Stimulated activated CD8-positive, alpha-beta memory T cell treated with anti-CD3 and anti-CD28 coated beads, Interleukin-4, amount 100 ng/mL, for 24 hours (primary cell): ENCODE measurements at regions not wholly inside any gene's neighbourhood (a gene's known extent, or its start where the extent isn't known, plus 50 kb on each side); places are given as distances from the start of the nearest gene placed in this dataset.
"Not testable (repeated sequence)": the region's sequence is repeated elsewhere in the genome, so short reads cannot be mapped to it uniquely, and the experiment has no call there.

Source experiments
- DNase-seq: peaks from one replicate; pipeline ENCODE4 v3.0.0-alpha.2; 2020; ENCODE audit warnings: low read depth

- no peak for DNase-seq
These were observed 446.6 kb upstream of the HNRNPA3 start for GRCh38 chr2:176766005-176766404.

- no peak for DNase-seq
These were observed 444.4 kb upstream of the HNRNPA3 start for GRCh38 chr2:176768185-176768584.

- DNase-seq = no peak
These were observed 443.6 kb upstream of the HNRNPA3 start for GRCh38 chr2:176769021-176769420.

DNA sequence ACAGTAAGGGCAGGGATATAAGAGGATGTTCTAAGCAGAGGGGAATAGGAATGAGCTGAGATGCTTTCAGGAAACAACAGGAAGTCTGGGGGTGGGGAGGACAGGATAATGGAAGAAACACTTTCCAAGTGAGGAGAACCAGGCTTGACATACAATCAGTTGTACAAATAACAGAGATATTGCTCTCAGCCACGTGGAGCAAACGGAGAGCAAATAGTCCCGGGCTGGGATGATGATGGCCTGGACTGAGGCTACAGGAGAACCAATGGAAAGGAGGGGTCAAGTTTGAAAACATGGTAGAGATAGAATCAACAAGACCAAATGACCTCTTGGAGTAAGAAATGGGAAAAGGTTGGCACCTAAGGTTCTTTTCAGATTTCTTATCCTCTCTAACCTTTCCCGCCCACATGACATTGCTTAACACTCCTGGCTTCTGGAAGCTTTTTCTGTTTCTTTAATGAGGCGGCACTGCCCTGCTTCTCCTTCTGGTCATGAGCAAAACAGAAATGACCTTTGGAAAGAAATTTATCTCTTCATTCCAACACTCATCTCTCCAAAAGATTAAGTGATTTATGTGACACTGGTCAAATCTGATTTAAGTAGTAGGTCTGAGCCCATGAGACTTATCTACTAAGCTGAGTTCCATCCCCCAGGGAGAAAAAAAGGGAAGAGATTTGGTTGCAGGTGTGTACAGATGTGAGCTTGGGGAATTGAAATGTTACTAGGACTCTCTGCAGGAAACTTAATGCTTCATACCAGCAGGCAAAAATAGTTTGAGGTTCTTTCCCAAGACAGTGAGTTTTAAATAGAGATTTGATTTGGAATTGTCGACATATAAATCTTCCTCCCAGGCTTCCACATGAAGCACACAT, 442.9 kb upstream of the HNRNPA3 start:
- no peak for DNase-seq

GRCh38 chr2:176772816-176773215, 439.8 kb upstream of the HNRNPA3 start:
- no peak for DNase-seq

- DNase-seq = no peak
These were observed 437.7 kb upstream of the HNRNPA3 start for GRCh38 chr2:176774766-176775451.

DNA sequence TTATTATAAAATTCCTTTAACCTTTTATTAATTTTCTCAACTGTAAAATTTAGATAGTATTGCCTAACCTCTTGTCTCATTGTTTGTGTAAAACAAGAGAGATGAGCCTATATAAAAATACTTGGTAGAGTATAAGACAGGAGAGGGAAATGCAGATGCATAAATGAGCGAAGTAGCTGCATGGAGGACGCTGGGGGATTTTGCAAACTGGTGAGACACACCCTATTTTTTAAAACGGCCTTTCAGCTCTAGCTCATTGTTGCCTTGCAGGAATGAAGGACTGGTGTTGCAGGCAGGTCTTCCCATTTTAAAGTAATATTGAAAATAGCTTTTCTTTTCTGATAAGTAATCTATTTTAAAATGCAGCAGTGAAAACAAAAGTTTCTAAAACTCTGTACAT, 435.3 kb upstream of the HNRNPA3 start:
- DNase-seq = no peak

- no peak for DNase-seq
These were observed 432.7 kb upstream of the HNRNPA3 start for GRCh38 chr2:176779917-176780316.

GRCh38 chr2:176780348-176780747, 432.2 kb upstream of the HNRNPA3 start:
- DNase-seq = no peak

DNA sequence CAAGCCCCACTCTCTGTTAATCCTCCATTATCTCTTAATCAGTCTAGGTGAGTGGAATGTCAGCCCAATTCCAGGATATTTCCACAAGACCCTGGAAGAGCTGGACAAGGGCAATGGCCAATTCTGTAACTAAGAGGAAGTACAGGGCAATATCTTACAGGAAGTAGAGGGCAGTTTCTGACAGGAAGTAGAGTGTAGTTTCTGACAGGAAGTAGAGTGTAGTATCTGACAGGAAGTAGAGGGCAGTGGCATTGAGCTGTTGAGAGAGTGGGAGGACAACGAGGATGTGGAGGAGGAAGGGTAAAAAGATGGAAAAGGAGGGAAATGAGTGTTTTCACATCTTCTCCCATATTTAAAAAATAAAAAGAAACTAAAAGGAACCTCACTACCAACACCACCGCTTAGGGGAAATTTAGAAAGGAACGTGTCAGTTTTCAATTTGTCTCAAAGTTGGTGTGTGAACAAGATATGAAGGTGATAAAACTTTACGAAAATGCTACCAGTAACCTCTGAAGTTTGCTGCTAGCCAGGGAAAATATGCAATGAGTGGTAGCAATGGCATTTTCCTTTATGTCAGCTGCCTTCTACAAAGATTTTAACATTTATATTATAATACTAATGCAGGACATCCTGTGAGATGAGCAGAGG, 430.9 kb upstream of the HNRNPA3 start:
- DNase-seq = no peak

DNA sequence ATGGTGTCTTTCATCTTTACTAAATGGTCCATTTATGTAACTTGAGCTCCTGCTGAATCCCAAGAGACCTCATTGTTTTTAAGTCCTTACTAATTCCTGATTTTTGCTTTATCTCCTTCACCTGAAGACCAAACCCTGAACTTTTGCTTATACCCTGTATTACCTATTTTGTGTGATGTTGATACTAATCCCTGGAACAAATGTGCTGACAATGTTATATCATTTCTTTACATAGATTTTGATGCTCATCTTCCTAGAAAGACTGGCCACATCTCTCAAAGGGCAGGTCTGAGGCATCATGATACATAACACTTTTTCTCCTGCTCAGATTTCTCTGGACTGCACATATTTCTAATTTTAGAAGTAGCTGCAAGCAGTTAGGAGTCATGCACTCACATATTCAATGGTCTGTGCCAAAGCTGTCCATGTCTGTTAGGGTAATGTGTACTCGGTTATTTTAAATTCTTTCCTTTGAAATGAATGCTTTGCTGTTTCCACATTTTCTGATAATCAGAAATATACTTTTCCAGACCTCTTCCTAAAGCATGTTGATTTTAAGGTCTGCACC, 427.9 kb upstream of the HNRNPA3 start:
- DNase-seq = no peak

DNA sequence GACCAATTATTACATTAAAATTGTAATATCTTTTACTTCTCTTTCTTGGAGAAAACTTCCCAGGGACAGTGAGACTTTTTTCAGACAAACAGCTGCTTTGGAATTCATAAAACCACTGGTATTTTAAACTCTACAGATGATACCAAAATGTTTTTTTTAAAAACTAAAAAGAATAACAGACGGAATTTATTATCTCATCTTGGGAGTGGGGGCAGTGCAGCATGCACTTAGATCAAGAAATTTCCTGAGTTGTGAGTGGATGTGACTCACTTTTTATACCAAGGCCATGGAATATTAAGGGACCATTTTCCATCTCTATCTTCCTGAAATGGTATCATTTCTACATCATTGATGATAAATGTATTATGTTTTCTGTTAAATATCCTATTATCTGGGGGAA, 422.8 kb upstream of the HNRNPA3 start:
- no peak for DNase-seq

DNA sequence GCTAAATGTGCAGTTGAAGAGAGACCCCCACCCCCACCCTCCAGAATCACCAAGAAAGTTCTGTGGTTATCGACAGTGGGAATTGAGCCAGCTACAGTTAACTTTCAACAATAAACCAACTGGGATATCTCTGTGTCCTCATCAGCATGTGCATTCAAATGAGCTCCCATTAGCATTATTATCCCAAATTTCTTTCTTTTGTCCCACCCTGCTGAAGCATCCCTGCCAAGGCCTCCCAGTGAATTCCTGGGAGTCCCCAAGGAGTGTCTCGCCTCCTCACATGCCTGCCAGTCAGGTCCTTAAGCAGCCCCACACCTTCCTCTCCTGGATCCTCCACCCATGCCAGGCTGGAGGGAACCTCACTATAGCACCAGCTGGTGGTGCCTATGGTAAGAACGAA, 422.1 kb upstream of the HNRNPA3 start:
- no peak for DNase-seq

- DNase-seq = no peak
These were observed 418.8 kb upstream of the HNRNPA3 start for GRCh38 chr2:176793792-176794191.

- no peak for DNase-seq
These were observed 418.2 kb upstream of the HNRNPA3 start for GRCh38 chr2:176794392-176794791.

DNA sequence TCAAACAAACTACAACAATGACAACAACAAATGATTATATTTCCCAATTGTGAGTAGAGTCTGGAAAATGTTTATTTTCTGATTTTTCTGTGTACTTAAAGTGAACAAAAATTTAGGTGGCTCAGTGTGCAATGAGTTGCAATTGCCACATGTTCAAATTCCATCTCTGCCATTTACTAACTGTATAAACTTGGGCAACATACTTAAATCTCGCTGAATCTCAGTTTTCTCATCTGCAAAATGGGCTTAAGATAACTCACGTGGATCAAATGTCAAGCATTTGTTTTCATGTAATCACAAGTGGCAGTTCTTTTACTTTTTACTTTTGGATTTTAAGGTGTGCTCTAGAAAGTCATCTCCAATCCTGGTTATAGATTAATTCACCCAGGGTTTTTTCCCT, 416.8 kb upstream of the HNRNPA3 start:
- DNase-seq = no peak

DNA sequence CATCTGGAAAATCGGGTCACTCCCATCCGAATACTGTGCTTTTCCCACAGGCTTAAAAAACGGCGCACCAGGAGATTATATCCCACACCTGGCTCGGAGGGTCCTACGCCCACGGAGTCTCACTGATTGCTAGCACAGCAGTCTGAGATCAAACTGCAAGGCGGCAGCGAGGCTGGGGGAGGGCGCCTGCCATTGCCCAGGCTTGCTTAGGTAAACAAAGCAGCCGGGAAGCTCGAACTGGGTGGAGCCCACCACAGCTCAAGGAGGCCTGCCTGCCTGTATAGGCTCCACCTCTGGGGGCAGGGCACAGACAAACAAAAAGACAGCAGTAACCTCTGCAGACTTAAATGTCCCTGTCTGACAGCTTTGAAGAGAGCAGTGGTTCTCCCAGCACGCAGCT, 415.9 kb upstream of the HNRNPA3 start:
- not testable (repeated sequence) for DNase-seq

DNA sequence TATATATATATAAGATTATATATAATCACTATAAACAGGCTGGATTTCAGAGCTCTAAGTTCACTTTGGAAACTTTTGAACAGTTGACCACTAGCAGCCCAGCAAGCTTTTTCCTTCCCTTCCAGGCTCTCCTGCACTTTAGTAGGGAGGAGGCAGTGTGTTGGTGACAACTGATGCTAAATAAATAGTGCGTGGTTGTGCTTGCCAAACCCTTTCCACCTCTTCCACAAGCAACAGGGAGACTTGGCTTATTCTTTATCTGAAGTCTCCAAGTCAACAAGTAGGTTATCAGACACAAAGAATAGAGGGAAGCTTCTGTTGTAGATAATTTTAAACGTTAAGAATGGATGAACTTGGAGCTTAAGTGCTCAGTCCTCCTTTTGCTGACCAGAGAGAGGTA, 408.2 kb upstream of the HNRNPA3 start:
- no peak for DNase-seq

DNA sequence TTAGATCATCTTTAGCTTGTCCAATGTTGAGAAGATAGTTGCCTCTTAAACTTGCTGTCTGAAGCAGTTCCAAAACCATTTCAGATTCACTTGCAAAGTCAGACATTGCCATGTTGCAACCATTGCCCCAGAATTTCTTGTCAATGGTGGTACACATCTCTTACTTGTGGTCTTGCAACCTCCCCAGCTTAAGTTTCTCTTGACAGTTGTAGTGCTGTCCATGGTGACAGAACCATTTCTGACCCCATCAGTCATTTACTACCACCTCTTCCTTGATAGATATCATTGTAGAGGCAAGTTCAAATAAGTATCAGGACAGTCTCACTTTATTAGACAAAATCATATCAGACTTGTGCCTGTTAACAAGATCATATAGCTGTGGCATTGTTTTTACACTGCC, 407.2 kb upstream of the HNRNPA3 start:
- no peak for DNase-seq

DNA sequence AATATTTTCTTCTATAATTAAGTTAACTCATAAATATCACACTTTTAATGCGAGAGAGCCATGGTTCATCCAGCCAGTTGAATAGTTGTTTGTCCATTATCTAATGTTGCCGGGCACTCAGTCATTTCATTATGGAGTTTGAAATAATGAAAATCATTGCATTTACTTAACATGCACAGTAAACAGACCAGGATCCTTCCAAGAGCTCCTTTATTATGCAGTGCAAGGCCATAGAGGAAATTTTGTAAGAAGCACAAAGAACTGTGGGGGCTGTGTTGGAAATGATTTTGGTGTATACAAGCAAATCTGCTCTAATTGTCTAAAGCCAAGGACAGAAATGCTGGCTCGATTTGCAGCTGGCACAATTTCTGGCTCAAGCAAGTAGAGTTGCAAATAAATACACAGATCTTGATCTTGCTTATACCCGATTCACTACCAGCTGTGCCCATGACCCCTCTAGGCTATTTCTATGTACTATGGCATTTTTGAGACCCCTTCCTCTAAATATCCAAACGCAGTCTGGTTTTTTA, 400.3 kb upstream of the HNRNPA3 start:
- no peak for DNase-seq

DNA sequence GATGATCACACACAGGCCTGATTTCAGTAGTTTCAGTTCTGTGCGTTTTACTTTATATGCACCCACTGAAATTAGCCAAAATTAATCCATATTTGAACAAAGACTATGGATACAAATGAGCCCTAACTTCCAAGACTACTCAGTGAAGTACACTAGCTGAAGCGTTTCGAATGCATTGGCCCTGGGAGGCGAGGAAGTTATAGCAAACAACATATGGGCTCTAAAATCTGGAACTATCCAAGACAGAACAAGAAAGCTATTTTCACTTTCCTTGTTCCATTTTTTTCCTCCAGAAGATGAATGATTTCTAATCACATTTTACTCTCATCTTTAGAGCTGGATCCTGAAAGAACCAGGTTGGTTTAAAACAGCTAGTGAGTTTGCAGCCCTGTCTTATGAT, 399.4 kb upstream of the HNRNPA3 start:
- DNase-seq = no peak

GRCh38 chr2:176813621-176814049, 399.0 kb upstream of the HNRNPA3 start:
- no peak for DNase-seq
